Inflammatory macrophage treated with lipopolysaccharide for 1 hour (primary cell): ENCODE measurements at regions not wholly inside any gene's neighbourhood (a gene's known extent, or its start where the extent isn't known, plus 50 kb on each side); places are given as distances from the start of the nearest gene placed in this dataset.
"Not testable (repeated sequence)": the region's sequence is repeated elsewhere in the genome, so short reads cannot be mapped to it uniquely, and the experiment has no call there.

Source experiments
- DNase-seq, 2 donors: peaks; one replicate each; pipeline ENCODE4 v3.0.0-alpha.2; 2020 to 2022

DNA sequence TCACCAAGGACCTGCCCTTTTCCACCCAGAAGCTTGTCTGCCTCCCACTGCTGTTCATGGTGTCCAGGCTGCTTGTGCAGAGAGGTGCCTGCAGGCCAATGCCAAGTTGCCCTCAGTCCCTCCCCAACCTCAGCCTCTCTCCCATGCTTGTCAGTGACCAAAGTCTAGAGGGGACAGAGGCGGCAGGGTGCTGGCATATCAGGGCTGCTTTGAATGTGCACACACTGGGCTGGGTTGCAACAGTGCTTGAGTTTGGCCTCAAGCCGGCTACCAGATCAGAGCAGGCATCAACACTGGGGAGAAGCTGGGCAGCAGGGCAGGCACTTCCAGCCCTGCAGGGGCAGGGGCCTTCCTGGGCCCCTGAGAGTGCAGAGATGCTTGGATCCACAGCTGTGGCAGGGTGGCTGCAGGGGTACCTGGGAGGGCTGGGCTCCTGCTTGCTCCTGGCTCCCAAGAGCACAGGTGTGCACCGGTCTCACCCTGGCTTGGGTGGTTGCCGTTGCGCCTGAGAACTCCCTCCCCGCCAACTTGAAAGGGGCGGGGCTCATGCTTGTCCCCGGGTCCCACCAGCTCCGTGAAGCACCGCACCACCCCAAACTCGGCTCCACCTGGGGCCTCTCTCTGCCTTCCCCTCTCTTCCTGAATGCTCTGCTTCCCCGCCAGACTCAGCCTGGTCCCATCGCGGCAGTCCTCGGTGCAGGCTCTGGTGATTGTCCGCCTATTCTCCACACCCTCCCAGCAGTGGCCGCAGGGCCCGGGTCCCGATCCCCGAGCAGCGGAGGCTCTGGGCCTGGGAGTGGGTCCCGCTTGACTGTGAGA, 1681.9 kb upstream of the ADGRL3 start:
- DNase-seq: no peak

DNA sequence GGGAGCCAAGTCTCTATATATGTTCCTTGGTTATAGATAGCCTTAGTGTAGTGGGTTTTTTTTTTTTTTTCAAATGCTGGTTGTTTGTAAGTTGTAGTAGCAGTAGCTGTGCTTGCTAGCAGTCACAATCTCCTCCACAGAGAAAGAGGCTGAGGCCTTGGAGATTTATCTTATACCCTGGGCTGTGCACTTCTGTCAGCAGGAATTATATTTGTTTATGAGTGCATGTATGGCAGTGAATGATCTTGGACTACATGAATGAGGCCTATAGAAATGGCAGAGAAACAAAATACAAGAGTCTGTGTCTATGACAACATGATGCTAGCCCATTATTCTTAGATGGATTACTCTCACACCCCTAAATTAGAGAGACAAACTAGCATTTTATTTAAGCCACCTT, 1674.2 kb upstream of the ADGRL3 start:
- no peak for DNase-seq

DNA sequence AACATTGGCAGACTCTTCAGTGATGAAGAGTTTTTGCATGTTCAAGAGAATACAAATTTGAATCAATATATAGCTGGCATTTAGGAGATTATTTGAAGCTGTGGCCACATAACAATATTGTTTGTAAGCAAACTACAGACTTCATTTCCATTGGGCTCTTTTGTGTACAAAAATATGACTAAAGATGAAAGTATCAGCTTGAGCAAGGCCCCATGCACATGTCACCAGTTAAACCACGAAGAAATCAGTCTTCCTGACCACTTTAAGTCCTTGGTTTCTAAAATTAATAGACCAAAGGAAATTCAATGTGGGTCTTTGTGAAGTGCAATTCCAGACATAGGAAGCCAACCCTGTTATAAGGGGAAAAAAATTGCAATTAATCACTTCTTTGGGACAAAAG, 1664.6 kb upstream of the ADGRL3 start:
- no peak for DNase-seq

DNA sequence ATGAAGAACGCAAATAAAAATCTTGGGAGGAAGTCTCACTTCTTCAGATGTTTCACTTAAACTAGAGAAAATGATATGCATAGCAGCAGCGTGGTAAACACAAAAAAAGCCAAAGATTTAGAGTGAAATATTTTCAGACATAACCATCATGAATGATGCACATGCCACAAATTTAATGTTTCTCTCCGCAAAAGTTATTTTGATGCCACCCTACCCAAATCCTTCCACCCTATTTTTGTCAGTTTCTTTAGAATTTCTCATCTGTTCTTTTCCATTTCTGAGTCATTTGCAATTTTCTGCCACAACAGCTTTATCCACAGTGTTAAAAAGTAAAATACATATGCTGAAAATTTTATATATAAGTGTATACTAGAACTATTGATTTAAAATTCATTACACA, 1663.7 kb upstream of the ADGRL3 start:
- DNase-seq: no peak

DNA sequence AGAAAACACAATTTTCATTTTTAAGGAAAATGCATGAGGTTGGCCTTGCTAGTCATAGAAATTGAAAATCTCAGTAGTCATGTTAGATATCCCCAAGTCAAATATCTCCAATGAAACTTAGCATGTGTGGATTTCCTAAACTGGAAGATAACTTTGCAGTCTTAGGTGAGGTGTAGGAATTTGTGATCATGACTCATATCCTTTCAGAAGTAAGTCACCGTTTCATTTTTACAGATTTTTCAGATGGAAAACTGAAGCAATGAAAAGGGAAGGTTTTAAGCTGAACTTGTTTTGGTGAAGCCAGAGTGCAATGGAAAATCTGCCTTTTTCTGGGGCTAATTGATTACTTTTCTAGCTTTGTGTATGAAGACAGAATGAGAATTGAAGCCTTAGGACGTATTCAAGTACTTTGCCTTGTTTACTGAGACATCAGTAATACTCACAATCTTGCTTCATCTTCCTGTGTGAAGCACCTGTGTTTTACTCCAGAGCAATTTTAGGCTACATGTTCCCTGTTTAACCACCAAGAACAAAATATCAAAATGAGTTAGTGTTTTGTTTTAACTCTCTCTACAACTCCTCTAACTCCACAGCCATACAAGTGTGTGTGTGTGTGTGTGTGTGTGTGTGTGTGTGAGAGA, 1662.8 kb upstream of the ADGRL3 start:
- no peak for DNase-seq

DNA sequence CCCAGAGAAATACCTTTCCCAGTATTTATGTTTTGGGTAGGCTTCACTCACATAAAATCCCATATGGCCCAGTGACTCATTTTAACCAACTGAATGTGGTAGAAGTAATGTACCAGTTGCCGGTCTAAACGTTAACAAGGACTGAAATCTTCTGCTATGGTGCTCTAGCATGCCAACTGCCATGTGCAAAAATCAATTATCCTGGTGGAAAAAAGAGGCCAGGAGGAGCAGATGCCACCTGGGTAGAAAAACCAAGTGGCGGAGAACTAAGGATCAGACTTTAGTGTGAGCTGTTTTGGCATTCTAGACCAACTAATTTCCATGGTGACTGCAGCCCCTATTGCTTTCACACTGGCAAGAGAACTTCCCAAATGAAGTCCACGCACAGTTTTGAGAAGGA, 1660.7 kb upstream of the ADGRL3 start:
- no peak for DNase-seq

DNA sequence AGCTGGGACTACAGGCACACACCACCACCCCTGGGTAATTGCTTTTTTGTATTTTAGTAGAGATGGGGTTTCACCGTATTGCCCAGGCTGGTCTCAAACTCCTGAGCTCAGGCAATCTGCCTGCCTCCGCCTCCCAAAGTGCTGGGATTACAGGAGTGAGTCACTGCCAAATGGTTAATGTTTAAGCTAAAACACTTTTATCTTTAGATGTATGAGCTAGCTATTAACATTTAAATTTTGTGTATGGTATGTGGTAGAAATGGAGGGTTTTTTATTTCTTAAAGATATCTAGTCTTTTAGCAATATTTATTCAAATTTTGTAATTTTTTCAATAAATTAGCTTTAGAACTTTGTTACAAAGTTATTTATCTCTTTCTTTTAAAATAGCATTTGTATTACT, 1659.8 kb upstream of the ADGRL3 start:
- DNase-seq: no peak

DNA sequence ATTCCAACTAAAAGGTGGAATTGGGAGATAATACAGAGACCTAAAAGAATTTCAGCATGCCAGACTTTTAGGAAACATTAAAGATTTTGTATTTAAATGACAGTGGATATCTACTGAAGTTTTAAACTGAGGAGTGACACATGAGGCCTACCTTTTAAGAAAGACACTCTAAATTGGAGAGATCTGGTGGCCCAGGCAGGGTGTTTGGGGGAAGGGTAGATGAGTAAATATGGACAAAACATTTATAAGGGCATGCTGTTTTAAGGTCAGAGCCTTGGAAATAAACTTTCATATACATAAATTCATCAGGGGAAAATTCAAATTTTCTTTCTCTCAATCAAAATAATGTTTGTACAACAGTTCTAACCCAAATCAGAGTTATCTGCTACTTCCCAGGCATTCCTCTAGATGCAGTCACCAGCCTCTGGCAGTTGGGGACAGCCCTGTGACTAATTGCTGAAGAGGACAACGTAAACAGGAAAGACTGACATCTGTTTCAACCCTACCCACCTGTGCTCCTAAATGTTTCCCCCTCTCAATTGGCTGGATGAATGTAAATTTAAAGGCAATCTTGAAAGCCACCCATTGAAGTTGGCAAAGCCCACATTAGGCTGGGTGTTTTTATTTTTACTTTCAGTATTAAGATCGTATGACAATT, 1646.9 kb upstream of the ADGRL3 start:
- DNase-seq: peak; percentile 3 to 17

DNA sequence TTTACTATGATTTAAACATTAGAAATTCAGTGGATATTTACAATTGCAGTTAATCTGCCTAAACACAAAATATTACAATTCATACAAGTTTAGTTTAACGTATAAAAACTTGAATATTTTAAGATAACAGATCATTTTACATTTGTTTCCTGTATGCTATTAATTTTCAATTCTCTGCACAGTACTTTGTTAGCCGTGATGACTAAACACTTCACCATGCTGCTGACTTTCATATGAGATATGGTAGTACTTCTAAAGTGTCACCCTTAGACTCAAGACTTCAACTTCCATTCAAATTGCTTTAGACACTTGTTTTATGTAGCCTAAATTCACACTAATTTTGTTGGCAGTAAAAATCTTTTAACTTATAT, 1646.4 kb upstream of the ADGRL3 start:
- DNase-seq: peak; percentile 2 to 15

DNA sequence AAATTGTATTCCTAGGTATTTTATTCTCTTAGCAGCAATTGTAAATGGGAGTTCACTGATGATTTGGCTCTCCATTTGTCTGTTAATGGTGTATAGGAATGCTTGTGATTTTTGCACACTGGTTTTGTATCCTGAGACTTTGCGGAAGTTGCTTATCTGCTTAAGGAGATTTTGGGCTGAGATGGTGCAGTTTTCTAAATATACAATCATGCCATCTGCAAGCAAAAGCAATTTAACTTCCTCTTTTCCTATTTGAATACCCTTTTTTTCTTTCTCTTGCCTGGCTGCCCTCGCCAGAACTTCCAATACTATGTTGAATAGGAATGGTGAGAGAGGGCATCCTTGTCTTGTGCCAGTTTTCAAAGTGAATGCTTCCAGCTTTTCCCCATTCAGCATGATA, 1643.9 kb upstream of the ADGRL3 start:
- DNase-seq: not testable (repeated sequence)

DNA sequence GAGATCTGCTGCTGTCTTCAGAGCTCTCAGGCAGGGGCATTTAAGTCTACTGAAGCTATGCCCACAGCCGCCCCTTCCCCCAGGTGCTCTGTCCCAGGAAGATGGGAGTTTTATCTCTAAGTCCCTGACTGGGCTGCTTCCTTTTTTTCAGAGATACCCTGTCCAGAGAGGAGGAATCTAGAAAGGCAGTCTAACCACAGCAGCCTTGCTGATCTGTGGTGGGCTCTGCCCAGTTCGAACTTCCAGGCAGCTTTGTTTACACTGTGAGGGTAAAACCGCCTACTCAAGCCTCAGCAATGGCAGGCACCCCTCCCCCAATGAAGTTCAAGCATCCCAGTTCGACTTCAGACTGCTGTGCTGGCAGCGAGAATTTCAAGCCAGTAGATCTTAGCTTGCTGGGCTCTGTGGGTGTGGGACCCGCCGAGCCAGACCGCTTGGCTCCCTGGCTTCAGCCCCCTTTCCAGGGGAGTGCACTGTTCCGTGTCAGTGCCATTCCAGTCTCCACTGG, 1639.9 kb upstream of the ADGRL3 start:
- DNase-seq: not testable (repeated sequence)

DNA sequence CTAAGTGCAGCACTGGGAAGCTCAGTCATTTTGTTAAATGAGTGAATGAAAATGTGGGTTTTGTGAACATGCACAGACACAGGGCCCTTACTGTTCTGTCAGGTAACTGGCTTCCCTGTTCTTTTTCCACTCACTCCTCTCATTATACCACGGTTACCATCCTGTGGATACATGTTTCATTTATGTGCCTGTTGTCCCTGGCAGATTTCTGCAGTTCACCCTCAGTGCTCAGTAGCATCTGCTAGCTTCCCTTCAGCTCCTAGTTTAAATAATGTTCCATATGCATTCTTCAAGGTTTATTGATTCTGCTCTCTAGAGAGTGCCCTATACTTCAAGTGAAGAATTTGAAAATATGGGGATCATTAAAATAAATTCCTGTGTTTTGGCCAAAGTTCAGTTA, 1634.3 kb upstream of the ADGRL3 start:
- no peak for DNase-seq

DNA sequence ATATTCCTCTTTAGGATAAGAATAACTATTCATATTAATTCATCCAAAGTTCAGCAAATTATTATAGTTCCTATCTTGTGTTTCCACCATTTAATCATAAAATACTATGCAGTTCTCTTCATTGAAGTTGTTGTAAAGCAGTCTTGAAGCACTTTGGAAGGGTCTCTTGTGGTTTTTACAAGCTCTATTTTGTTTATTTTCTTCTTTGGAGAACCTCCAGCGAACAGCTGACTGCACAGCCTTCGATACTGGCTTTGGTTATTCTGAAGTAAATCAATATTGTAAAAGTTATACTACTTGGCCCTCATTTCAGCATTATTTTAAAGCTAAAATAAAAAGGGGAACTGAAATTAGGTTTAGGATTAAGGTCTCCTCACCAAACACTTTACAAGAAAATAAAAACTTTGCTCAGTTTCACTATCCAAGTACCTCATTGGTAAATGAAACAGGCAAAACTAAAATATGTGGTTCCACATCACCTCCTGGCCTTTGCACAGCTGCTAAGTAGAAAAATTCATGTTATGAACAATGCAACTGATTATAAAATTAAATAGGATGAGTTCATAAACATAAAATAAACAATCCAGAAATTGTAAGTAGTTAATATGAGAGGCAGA, 1629.2 kb upstream of the ADGRL3 start:
- no peak for DNase-seq

DNA sequence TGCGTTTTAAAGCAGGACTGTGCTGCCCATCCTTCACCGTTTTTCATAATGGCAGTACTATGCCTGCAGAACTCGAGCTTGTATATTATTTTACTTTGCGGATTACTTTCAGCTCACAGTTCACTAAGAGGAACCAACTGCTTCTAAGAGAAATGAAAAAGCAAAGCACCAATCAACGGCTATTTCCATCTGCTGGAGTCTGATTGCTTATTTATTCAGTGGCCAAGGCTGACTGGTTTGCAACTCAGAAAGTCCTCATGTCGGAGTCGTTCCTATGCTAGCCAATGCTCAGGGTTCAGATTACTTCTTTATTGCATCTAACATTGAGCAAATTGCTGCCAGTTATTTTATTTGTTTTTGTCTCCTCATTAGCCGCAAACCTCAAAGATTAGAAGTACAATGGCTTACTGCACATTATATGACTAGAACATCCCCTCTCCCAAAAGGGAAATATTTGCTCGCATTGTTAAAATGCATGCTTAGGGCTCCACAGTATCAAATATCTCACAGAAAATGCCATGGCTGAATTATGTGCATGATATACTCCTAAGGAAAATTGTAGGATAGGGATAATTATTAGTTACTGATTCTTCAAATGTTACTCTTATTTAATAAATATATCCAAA, 1628.2 kb upstream of the ADGRL3 start:
- no peak for DNase-seq

DNA sequence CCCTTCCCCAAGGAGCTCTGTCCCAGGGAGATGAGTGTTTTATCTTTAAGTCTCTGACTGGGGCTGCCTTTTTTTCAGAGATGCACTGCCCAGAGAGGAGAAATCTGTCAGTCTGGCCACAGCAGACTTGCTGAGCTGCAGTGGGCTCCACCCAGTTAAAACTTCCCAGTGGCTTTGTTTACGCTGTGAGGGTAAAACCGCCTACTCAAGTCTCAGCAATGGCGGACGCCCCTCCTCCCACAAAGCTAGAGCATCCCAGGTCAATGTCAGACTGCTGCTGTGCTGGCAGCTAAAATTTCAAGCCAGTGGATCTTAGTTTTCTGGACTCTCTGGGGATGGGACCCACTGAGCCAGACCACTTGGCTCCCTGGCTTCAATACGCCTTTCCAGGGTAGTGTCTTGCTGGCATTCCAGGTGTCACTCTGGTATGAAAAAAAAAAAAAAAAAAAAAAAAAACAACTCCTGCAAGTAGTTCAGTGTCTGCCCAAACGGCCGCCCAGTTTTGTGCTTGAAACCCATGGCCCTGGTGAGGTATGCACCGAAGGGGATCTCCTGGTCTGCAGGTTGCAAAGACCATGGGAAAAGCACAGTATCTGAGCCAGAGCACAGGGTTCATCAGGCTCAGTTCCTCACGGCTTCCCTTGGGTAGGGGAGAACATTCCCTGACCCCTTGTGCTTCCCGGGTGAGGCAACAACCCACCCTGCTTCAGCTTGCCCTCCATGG, 1616.1 kb upstream of the ADGRL3 start:
- DNase-seq: no peak

DNA sequence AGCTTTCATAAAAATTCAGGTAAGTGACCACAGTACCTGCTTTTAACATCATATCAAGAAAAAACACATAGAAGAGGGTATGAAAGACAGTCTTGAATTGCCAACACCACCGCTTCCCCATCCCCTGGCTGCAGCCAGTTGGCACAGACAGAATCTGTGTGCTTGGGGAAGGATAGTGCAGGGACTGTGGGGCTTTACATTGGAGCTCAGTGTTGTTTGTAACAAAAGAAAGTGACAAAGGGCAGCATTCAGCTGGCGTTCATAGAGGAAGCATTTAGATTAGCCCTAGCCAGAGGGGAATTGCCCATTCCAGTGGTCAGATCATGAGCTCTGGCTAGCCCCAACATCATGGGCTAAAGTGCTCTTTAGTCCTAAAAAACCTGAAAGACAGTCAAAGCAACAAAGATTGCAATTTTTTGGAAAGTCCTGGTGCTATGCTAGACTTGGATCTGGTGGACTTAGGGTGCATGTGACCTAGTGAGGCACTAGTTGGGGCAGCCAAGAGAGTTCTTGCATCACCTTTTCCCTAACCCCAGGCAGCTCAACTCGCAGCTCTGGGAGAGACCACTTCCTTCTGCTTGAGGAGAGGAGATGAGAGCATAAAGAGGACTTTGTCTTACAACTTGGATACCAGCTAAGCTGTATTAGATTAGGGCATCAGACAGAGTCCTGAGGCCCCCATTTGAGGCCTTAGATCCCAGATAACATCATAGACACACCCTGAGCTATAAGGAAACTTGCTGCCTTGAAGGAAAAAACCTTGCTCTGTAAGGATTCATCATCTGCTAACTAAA, 1602.4 kb upstream of the ADGRL3 start:
- DNase-seq: peak; percentile 15 to 68

DNA sequence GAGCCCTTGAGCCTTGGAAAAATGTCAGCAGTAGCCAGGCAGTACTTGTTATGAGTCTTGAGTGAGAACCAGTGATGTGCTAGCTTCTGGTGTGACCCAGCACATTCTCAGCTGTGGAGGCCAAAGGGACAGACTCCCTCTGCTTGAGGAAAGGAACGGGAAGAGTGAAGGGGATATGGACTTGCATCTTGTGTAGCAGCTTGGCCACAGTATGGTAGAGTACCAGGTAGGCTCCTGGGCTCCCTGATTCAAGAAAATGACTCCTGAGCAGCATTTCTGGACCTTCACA, 1601.9 kb upstream of the ADGRL3 start:
- no peak for DNase-seq

DNA sequence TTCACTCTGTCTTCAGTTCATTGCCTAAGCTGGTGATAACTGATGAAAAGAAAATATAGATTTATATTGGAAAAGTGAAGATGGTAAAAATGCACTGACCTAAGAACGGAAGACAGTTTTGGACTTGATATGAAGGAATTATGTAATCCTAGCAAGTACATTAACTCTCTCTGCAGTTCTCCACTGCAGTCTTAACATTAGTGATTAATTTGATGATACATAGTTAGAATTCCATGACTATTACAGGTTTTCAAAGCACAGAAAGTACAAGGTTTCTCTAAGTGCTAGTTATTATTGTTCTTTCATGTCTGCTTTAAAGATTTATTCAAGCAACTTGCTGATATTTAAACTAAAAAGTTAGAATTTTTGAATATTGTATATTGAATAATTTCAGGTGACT, 1591.7 kb upstream of the ADGRL3 start:
- no peak for DNase-seq

DNA sequence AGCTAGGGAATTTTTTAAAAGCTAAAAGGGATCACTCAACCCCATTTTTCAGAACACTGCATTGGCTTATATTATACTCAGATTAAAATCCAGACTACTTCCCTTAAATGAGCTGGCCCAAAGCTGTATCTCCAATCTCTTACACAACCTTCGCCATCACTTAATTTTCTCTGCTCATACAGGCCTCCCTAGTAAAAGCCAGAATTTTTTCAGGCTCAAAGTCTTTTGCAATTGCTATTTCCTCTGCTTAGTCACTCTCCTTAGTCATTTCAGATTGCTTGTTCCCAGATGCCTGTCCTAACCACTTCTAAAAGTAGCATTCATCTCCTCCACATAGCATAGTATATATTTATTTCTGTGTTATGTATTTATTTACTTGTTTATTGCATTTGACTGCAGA, 1587.9 kb upstream of the ADGRL3 start:
- DNase-seq: peak; percentile 55 to 70

DNA sequence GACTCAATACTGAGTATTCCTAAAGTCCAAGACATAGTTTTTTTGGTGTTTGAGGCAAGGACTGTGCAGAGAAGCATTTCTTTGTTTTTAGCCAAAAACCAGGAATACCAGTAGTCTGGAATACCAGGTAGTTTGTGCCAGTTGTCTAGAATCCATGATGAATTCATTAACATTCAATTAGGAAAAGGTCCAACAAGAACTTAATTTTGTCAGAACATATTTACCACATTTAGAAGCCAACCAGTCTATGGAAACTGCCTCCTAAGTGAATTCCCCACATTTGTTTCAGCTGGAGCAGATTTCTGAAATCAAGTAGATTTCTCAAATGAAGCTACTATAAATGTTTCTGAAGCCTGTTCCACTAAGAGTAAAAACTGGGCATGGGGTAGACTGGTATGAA, 1584.8 kb upstream of the ADGRL3 start:
- no peak for DNase-seq

DNA sequence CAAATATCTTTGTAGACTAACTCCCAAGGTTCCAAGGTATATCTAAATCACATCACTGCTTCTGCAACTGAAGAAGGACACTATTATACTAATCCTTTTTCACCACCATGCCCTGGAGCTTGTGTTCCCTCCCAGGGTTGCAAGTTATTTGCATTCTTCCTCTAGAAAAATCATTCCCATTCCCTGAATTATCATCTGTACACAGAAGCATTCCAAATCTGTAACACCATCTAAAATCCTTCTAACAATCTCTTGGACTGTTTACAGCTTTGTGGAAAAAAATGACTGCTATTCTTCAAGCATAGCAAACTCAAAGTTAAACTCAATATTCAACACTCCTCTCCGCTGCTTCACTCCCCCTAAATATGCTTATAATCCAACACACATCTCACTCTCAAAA, 1570.8 kb upstream of the ADGRL3 start:
- DNase-seq: no peak

DNA sequence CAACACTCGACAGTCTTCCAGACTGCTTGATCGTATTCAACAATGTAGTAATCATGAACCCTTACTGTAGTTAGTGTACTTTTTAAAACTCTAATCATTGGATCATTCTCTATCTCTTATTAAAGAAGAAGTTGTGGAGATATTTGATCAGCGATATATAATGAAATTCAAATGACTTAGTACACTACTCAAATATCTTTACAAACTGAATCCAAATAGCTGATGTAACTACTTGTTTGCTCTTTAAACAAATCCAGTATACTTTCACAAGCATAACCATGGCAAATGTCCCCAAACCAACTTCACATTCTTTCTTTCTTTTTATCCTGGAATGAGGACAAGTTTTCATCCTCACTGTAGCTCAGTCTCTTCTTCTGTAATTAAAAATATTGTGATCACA, 1569.9 kb upstream of the ADGRL3 start:
- no peak for DNase-seq
